Mucosa of descending colon (tissue), 3 donors: ENCODE measurements at regions not wholly inside any gene's neighbourhood (a gene's known extent, or its start where the extent isn't known, plus 50 kb on each side); places are given as distances from the start of the nearest gene placed in this dataset.

Experiments
- ATAC-seq: fragments of 200-7000 bp; cut with Tn5 transposase; one replicate; pipeline ENCODE4 v1.9.1; 2020; ENCODE audit warnings: mild to moderate bottlenecking, moderate library complexity
- DNase-seq, 3 donors: peaks; one replicate each; pipeline ENCODE4 v3.0.0-alpha.2; 2020
- H3K36me3 ChIP-seq: fragments of 200-600 bp; one replicate; pipeline ENCODE4 v1.8.0; 2021; ENCODE audit warnings: low read depth, mild to moderate bottlenecking
- H3K4me1 ChIP-seq: fragments of 200-600 bp; one replicate; pipeline ENCODE4 v1.8.0; 2021; ENCODE audit warnings: low read depth, mild to moderate bottlenecking
- H3K4me3 ChIP-seq: fragments of 200-600 bp; one replicate; pipeline ENCODE4 v1.8.0; 2021; ENCODE audit warnings: mild to moderate bottlenecking
- H3K9me3 ChIP-seq: fragments of 200-600 bp; one replicate; pipeline ENCODE4 v1.8.0; 2021; ENCODE audit warnings: mild to moderate bottlenecking
- intact Hi-C, 2 donors: fragments of 100-400 bp; cut with DNase I in 1 of 2; cut with micrococcal nuclease in 1 of 2; formaldehyde crosslinking; loops; one replicate each; pipeline versions ENCODE4 v1.11.0 to v1.11.1; 2022; cut with DNase I, micrococcal nuclease
- TF ChIP-seq, protein P1 (sequence below): fragments of 200-600 bp; IDR thresholded peaks from one replicate; pipeline ENCODE4 v1.8.0; 2022; ENCODE audit warnings: antibody characterized with exemption, mild to moderate bottlenecking
- donor health status: DM: no; HTN: no; CAD: no; lungs with moderate emphysema.
- donor health status: DM: no; HTN: no; CAD: no.
- donor health status: DM: no; HTN: yes; CAD: no.

DNA sequence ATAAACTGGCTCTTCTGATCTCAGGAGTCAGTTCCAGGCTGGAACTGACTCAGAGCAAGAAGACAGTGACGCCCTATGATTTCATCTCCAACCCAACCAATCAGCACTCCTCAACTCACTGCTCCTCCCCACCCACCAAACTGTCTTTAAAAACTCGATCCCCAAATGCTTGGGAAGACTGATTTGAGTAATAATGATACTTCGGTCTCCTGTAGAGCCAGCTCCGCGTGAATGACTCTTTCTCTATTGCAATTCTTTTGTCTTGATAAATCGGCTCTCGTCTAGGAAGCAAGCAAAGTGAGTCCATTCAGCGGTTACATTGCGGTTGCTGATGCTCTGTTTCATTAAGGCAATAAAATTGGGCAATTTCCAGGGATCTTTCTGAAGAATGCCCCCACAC lies 1025.3 kb upstream of the CNTNAP5 start:
- no peak overlapping the region for H3K4me3 ChIP-seq
- TF ChIP-seq, protein P1, sequence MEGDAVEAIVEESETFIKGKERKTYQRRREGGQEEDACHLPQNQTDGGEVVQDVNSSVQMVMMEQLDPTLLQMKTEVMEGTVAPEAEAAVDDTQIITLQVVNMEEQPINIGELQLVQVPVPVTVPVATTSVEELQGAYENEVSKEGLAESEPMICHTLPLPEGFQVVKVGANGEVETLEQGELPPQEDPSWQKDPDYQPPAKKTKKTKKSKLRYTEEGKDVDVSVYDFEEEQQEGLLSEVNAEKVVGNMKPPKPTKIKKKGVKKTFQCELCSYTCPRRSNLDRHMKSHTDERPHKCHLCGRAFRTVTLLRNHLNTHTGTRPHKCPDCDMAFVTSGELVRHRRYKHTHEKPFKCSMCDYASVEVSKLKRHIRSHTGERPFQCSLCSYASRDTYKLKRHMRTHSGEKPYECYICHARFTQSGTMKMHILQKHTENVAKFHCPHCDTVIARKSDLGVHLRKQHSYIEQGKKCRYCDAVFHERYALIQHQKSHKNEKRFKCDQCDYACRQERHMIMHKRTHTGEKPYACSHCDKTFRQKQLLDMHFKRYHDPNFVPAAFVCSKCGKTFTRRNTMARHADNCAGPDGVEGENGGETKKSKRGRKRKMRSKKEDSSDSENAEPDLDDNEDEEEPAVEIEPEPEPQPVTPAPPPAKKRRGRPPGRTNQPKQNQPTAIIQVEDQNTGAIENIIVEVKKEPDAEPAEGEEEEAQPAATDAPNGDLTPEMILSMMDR: no peak
- no peak for DNase-seq
- ATAC-seq: no peak
- H3K9me3 ChIP-seq: peaks cover 8% of the 10 kb centered on the region
- no peaks in the 10 kb centered on the region for H3K4me1 ChIP-seq
- H3K36me3 ChIP-seq: no peaks in the 10 kb centered on the region
- intact Hi-C loops: no loop called here

- intact Hi-C loops: no loop called here
- no peak for DNase-seq
- no peaks in the 10 kb centered on the region for H3K36me3 ChIP-seq
- TF ChIP-seq, protein P1: no peak
- H3K4me3 ChIP-seq: no peak overlapping the region
- peaks cover 28% of the 10 kb centered on the region for H3K9me3 ChIP-seq
- no peaks in the 10 kb centered on the region for H3K4me1 ChIP-seq
- ATAC-seq: no peak
Measured at GRCh38 chr2:123002660-123003248, 1022.3 kb upstream of the CNTNAP5 start.

DNA sequence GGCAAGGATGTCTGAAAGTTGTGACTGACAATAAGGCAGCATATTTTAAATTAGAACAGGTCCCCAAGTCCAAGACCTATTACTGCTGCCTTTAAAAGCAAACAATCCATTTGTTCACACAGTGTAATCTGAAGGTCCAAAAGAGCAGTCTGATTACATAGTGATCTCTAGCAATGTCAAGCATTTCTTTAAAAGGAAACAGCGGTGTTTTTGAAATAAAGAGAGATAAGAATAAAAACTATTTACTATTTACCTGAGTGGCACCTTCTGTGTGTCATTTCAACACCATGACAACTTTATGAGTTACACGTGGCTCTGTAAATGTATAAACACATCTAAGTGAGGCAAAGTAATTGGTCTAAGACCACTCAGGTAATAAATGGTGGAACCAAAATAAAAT lies 1009.9 kb upstream of the CNTNAP5 start:
- TF ChIP-seq, protein P1: no peak
- Histone ChIP-seq H3K4me1 (no peaks in the 10 kb centered on the region), H3K36me3 (no peaks in the 10 kb centered on the region), H3K9me3 (no peaks in the 10 kb centered on the region), H3K4me3 (no peak overlapping the region)
- intact Hi-C loops: no loop called here
- ATAC-seq (no peak), DNase-seq (no peak)

GRCh38 chr2:123035541-123035940 lies 989.5 kb upstream of the CNTNAP5 start:
- Histone ChIP-seq H3K9me3 (peaks cover 26% of the 10 kb centered on the region), H3K4me3 (no peak overlapping the region), H3K36me3 (no peaks in the 10 kb centered on the region), H3K4me1 (no peaks in the 10 kb centered on the region)
- ATAC-seq: no peak
- DNase-seq: no peak
- TF ChIP-seq, protein P1: no peak
- intact Hi-C loops: no loop called here

GRCh38 chr2:123036300-123036699 lies 988.8 kb upstream of the CNTNAP5 start:
- Histone ChIP-seq H3K36me3 (no peaks in the 10 kb centered on the region), H3K4me3 (no peak overlapping the region), H3K4me1 (no peaks in the 10 kb centered on the region), H3K9me3 (peaks cover 26% of the 10 kb centered on the region)
- DNase-seq (no peak), ATAC-seq (no peak)
- TF ChIP-seq, protein P1: no peak
- intact Hi-C loops: no loop called here

DNA sequence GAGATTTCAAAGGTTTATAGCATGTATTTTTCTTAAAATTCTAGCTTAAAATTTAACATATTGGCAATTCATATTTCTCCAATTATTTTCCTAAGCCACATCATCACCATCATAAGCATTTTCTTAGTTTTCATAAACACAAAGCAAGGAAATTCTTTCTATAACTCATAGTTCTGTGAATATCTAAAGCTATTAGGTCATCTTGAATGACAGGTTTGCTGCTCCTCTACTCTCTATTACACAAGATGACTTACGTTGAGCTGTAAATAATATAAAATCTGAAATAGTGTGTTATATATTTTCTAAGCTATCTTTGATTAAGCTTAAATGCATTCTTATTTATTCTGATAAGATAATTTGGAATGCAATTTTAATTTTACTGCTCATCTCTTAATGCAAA lies 984.6 kb upstream of the CNTNAP5 start:
- intact Hi-C loops: no loop called here
- no peak for DNase-seq
- peaks cover 10% of the 10 kb centered on the region for H3K9me3 ChIP-seq
- H3K4me1 ChIP-seq: no peaks in the 10 kb centered on the region
- no peaks in the 10 kb centered on the region for H3K36me3 ChIP-seq
- ATAC-seq: no peak
- TF ChIP-seq, protein P1: no peak
- no peak overlapping the region for H3K4me3 ChIP-seq
